ENCODE measurements at regions not wholly inside any gene's neighbourhood (a gene's known extent, or its start where the extent isn't known, plus 50 kb on each side); places are given as distances from the start of the nearest gene placed in this dataset.
"Not testable (repeated sequence)": the region's sequence is repeated elsewhere in the genome, so short reads cannot be mapped to it uniquely, and the experiment has no call there.

DNA sequence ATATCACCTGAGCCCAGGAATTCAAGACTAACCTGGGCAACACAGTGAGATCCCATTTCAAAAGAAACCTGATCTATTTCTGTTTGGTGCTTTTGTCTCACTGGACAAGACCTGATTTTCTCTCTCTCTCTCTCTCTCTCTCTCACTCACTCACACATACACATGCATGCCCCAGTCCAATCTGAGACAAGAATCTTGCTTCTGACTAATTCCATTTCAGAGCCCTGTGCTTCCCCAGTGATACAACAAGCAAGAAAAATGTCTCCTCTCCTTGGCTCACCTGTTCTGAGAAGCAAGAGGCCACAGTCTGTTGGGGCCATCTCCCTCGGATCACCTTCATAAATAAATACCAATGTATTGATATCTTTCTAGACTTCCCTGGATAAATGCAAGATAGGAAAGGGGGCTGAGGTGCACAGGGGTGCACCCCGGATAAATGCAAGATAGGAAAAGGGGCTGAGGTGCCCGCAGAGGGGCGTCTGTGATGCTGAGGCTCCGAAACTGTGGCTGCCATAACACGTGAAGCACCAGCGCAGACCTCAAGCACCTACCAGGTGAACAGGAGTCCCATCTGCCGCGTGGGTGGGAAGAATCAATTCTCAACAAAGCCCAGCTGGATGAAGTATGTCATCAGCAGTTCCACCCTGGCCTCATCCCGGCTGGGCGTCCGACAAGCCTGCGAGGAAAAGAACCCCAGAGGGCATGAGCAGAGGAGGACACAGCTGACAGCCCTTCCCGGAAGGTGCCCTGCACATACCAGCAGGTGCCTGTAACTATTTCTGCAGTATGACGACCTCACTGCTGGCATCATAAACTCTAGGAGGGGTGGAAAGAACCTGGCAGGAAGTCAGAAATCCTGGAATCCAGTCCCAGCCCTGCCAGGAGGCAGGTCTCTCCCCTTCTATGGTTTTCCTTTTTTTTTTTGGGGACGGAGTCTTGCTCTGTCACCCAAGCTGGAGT, 280.0 kb downstream of the GOLGA6L6 start:
- not testable (repeated sequence) for DNase-seq

DNA sequence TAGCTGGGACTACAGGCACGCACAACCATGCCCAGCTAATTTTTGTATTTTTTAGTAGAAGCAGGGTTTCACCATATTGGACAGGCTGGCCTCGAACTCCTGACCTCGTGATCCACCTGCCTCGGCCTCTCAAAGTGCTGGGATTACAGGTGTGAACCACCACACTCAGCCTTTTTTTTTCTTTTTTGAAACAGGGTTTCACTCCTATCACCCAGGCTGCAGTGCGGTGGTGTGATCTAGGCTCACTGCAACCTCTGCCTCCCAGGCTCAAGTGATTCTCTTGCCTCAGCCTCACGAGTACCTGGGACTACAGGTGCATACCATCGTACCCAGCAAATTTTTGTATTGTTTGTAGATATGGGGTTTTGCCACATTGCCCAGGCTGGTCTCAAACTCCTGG, 280.9 kb downstream of the GOLGA6L6 start:
- not testable (repeated sequence) for DNase-seq

DNA sequence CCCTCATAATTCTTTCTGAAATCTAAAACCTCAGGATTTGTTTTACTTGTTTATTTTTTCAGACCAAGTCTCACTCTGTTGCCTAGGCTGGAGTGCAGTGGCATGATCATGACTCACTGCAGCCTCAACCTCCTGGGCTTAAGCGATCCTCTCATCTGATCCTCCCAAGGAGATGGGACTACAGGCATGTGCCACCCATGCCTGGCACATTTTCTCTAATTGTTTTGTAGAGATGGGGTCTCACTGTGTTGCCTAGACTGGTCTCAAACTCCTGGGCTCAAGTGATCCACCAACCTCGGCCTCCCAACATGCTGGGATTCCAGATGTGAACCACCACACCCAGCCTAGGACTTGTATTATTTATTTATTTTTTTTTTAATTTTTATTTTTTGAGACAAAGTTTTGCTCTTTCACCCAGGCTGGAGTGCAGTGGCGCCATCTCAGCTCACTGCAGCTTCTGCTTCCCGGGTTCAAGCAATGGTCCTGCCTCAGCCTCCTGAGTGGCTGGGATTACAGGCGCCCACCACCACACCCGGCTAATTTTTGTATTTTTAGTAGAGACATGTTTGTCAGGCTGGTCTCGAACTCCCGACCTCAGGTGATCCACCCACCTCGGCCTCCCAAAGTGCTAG, 281.9 kb downstream of the GOLGA6L6 start:
- DNase-seq: not testable (repeated sequence)

DNA sequence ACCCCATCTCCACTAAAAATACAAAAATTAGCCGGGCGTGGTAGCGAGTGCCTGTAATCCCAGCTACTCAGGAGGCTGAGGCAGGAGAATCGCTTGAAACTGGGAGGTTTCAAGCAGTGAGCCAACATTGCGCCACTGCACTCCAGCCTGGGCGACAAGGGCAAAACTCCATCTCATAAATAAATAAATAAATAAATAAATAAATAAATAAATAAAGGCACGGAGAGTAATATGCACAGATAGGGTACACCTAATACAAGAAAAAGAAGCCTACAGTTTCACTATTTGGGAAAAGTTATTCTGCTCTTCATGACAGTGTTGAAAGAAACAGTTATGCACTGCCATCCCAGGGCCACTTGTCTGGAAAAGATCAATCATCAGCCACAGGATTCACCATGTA, 285.2 kb downstream of the GOLGA6L6 start:
- not testable (repeated sequence) for DNase-seq

DNA sequence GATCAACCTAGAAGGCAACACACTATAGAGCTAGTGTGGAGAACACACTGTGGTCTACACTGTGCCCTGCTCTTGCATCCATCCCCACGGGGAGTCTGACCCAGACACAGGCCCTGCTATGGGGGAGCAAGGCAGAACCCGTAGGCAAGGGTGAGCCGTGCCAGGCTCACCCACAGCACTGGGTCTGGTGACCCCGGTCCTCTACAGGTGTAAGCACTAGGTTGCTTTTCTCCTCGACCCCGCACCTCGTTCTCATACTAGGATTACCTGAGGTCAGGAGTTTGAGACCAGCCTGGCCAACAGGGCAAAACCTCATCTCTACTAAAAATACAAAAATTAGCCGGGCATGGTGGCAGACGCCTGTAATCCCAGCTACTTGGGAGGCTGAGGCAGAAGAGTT, 286.0 kb downstream of the GOLGA6L6 start:
- DNase-seq: not testable (repeated sequence)

DNA sequence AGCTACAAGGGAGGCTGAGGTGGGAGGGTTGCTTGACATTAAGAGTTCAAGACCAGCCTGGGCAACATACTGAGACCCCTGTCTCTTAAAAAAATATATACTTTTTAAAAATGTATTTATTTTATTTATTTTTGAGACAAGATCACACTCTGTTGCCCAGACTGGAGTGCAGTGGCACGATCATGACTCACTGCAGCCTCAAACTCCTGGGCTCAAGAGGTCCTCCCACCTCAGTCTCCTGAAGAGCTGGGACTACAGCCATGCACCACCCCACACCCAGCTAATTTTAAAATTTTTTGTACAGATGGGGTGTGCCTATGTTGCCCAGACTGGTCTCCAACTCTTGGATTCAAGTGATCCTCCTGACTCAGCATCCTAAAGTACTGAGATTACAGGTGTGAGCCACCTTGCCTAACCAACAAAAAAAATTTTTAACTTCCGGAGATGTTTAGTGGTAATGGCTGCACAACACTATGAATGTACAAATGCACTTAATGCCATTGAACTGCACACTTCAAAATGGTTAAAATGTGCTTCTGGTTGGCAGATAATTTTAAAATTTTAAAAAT, 288.5 kb downstream of the GOLGA6L6 start:
- not testable (repeated sequence) for DNase-seq

DNA sequence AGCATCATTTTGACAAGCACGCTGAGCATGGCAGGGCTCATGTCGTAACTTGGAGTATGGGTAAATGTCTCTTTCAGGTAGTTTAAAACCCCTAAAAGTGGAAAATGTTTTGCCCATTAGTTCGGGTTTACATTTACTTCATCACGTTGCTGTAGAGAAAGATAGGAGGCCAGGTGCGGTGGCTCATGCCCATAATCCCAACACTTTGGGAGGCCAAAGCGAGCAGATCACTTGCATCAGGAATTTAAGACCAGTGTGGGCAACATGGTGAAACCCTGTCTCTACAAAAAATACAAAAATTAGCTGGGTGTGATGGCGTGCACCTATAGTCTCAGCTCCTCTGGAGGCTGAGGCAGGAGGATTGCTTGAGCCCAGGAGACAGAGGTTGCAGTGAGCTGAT, 289.6 kb downstream of the GOLGA6L6 start:
- not testable (repeated sequence) for DNase-seq

DNA sequence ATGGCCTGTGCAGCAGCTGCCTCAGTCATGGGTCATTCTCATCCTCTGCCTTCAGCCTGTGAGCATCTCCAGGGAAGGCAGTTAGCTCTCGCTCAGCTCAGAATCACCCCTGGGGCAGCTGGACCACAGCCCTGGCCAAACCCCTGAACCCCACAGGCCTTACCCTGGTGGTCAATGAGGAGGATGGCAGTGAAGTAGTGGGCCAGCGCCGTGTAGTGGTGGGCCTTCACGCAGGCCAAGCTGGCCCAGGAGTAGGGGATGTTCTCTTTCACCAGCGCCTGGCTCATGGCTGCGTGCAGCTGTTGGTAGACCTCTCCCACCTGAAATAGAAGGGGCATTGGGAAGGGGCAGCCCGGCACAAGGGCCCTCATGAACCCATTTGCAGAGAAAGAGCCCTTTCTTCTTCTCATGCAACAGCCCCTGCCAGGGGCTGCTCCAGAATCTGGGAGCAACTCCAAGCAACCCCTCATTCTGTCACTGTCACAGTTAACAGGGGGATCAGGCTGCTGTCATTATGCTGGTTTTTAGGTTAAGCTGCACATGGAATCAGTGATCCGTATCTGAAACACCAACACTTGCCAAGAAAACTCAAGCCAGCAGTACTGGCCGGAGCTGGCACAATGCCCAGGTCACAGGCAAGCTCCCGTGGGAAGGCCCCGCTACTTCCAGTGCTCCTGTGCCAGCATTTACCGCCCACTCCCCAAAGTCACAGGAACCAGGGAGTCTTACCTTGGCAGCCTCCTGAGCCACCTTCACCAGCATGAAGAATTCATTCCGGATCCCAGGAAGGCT, 290.2 kb downstream of the GOLGA6L6 start:
- DNase-seq: not testable (repeated sequence)

DNA sequence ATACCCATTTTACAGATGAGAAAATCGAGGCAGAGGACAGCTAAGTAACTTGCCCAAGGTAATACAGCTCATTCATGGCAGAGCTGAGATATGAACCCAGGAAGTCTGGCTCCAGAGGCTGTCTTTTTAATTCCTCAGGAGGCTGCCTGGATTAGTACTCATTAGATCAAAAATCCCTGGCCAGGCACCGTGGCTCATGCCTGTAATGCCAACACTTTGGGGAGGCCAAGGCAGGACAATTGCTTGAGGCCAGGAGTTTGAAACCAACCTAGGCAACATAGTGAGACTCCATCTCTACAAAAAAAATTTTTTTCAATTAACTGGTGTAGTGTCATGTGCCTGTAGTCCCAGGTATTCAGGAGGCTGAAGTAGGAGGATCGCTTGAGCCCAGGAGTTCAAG, 291.4 kb downstream of the GOLGA6L6 start:
- DNase-seq: not testable (repeated sequence)

DNA sequence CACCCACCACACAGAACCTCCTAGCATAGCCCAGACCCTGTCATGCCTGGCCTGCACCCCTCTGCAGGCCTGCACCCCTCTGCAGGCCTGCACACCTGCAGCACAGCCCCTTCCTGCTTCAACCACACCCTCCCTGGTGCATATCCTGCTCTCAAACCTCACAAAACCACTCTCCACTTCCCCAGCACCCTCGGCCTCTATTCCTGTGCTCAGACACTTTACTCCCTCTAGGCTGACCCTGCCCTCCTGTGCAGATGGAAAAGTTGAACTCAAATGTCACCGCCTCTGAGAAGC, 292.0 kb downstream of the GOLGA6L6 start:
- DNase-seq: not testable (repeated sequence)

DNA sequence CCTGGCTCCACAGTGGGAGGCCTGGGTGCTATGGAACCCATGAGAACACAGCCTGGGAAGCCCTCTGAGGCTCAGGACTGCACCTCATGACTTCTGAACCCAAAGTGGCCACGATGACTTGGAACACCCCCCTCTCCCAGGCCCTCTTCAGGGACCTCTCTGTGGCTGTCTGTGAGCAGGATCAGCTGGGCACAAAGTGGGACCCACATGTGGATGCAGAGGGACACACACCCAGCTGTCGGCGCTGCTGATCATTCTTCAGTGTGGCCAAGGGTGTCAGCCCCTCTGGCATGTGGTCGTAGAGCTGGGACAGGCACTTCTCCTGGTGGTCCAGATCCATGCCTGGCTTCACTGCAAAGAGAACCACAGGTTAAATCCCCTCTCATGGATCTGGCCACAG, 293.2 kb downstream of the GOLGA6L6 start:
- DNase-seq: not testable (repeated sequence)

DNA sequence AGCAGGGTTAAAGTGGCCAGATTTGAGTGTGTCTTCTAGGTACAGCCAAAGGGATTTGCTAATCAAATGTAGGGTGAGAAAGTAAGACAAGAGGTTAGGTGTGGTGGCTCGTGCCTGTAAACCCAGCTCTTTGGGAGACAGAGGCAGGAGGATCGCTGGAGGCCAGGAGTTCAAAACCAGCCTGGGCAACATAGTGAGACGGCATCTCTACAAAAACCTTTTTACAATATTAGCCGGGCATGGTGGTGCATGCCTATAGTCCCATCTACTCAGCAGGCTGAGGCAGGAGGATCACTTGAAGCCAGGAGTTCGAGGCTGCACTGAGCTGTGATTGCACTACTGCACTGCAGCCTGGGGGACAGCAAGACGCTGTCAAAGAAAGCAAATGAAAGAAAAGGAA, 294.5 kb downstream of the GOLGA6L6 start:
- DNase-seq: not testable (repeated sequence)

DNA sequence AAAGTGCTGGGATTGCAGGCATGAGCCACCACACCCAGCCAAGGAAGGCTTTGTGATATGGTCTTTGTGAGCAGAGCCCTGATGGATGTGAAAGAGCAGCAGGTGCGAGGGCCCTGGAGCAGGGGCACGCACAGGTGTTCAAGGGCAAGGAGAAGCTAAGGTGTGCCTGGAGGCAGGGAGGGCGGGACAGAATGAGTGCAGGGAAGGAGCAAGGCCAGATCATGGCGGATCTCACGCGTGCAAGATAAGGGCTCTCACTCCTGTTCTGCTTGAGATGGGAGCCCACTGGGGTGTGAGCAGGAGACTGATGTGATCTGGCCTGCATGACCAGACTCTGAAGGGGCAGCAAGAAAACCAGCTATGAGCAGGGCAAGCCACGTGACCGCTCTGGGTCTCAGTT, 295.0 kb downstream of the GOLGA6L6 start:
- not testable (repeated sequence) for DNase-seq

DNA sequence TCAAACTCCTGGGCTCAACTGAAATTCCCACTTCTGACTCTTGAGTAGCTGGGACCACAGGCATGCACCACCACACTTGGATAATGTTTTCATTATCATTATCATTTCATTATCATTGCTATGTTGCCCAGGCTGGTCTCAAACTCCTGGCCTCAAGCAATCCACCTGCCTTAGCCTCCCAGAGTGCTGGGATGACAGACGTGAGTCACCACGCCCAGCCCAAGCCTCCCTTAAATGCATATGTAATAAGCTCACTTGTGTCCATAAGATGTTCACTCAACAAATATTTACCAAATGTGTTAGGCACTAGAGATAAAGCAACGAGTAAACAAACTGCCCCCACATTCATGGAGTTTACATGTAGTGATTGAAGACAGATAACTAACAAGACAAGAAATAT, 295.7 kb downstream of the GOLGA6L6 start:
- not testable (repeated sequence) for DNase-seq

DNA sequence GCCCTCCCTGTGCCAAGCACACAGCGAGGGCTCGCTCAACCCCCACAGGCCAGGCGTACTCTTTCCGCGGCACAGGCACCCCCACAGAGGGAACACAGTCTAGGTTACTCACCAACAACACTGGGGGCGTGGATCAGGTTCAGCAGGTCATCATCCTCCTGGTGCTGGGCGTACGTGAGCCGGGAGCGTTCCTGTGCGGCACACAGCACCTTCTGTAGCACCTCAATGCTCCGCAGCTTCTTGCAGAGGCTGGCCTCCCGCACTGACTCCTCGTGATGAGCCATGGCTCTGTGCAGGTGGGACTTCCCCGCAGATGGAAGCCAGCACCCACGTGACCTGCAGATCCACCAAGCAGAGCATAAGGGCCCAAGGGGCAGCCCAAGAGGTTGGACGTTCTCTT, 296.8 kb downstream of the GOLGA6L6 start:
- DNase-seq: not testable (repeated sequence)

DNA sequence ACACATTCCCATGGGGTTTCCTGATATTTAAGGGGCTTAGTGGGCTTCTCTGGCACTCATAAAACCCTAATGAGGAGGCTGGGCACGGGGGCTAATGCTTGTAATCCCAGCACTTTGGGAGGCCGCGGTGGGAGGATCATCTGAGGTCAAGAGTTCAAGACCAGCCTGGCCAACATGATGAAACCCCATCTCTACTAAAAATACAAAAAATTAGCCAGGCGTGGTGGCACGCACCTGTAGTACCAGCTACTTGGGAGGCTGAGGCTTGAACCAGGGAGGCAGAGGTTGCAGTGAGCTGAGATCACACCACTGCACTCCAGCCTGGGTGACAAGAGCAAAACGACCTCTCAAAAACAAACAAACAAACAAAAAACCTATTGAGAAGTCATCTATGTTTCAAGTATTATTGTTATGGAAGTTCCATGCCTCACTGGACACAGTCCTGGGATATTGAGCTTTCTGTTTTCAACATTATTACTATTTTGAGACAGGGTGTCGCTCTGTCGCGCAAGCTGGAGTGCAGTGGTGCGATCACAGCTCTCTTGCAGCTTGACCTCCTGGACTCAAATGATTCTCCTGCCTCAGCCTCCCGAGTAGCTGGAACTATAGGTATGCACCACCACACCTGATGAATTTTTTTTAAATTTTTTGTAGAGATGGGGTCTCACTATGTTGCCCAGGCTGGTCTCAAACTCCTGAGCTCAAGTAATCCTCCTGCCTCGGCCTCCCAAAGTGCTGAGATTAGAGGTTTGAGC, 297.9 kb downstream of the GOLGA6L6 start:
- DNase-seq: not testable (repeated sequence)

DNA sequence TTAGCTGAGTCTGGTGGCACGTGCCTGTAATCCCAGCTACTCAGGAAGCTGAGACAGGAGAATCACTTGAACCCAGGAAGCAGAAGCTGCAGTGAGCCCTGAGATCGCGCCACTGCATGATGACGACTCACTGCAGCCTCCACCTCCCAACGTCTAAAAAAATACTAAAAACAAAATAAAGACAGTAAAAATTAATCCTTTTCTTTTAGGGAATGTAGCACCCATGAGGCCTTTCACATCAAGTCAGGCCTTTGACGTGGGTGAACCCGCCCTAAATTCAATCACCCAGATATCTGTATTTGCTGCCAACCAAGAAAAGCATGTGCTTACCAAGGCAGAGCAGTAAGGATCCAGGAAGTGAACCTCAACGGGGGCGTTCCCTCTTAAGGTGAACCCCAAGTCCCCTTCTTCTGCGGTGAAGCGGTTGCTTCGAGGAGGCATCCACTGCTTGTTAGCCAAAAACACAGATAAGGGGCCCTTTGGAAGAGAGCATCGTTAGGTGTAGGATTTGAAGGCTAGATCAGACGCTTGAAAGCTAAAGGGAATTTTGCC, 301.2 kb downstream of the GOLGA6L6 start:
- DNase-seq: not testable (repeated sequence)

DNA sequence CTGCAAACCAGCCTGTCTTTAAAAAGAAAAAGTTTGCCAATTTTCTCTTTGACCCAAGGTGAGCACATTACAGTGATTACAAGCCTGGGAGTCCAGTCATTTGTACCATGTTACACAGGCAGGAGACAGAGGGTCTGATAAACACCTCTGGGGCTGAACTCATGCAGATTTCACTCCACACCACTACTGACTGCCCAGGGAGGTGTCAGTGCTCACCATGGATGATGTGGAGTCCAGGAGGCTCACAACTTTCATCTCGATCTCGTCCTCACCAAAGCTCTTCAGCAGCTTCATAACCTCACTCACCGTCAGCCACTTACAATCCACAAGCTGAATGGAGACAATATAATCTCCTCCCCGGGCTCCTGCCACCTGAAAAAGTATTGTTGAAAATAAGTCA, 302.4 kb downstream of the GOLGA6L6 start:
- DNase-seq: not testable (repeated sequence)

DNA sequence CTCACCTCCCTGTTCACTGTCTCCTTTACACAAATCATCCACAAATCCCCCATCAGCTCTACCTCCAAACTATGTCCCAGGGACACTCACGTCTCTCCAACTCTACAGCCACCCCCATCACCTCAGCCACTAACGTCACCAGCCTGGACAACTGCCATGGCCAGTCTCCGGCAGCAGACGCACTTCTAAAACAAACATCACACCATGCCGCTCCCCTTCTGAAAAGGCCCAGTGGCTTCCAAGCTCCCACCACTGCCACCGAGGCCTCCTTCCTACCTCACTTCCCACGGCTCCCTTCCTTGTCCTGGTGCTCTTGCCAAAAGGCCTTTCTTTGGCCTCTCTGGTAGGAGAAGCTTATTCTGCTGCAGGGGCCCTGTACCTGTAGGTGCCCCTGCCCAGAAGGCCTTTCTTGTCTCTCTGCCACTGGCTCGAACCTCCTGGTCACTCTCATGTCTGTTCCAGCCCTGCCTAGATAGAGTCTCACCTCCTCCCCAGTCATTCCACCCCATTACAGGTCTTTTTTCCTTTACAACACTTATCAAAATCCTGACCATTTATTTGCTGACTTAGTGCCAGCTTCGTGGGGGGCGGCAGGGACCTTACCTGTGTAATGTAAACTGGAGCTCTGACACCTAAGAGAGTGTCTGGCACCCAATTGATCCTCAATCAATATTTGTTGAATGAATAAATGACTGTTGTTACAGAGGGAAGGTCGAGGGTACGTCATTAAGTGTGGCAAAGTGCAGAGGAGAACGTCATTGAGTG, 304.2 kb downstream of the GOLGA6L6 start:
- DNase-seq: not testable (repeated sequence)

DNA sequence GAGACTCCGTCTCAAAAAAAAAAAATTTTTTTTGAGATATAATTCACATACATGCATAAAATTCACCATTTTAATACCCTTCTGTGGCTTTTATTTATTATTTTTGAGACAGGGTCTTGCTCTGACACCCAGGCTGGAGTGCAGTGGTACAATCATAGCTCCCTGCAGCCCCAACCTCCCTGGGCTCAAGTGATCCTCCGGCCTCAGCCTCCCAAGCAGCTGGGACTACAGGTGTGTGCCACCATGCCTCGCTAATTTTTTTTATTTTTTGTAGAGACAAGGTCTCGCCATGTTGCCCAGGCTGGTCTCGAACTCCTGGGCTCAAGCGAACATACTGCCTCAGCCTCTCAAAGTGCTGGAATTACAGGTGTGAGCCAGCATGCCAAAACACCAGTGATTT, 305.9 kb downstream of the GOLGA6L6 start:
- DNase-seq: not testable (repeated sequence)

DNA sequence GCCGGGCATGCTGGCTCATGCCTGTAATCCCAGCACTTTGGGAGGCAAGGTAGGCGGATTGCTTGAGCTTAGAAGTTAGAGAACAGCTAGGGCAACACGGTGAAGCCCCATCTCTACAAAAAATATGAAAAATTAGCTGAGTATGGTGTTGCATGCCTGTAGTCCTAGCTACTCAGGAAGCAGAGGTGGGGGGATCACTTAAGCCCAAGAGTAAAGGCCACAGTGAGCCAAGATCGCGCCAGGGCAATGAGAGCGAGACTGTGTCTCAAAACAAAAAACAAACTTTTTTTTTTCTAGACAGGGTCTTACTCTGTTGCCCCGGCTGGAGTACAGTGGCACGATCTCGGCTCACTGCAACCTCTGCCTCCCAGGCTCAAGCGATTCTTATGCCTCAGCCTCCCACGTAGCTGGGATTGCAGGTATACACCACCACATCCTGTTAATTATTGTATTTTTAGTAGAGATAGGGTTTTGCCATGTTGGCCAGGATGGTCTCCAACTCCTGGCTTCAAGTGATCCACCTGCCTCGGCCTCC, 307.5 kb downstream of the GOLGA6L6 start:
- DNase-seq: not testable (repeated sequence)

Data from 8988T (cell line).